ENCODE measurements at regions not wholly inside any gene's neighbourhood (a gene's known extent, or its start where the extent isn't known, plus 50 kb on each side); places are given as distances from the start of the nearest gene placed in this dataset.
"Not testable (repeated sequence)": the region's sequence is repeated elsewhere in the genome, so short reads cannot be mapped to it uniquely, and the experiment has no call there.

GRCh38 chr1:169049258-169049938 lies 57.1 kb upstream of the ATP1B1 start:
- no peak for DNase-seq (ENCODE audit: low read depth in 1 of 2, low spot score in 1 of 2)

GRCh38 chr1:169051171-169051570 lies 55.3 kb upstream of the ATP1B1 start:
- no peak for DNase-seq (ENCODE audit: low read depth in 1 of 2, low spot score in 1 of 2)

- DNase-seq (ENCODE audit: low read depth in 1 of 2, low spot score in 1 of 2): not testable (repeated sequence)
Measured at GRCh38 chr1:169052171-169052570, 54.3 kb upstream of the ATP1B1 start.

- DNase-seq (ENCODE audit: low read depth in 1 of 2, low spot score in 1 of 2): no peak
Measured at GRCh38 chr1:169052727-169053126, 53.8 kb upstream of the ATP1B1 start.

GRCh38 chr1:169053196-169053595 lies 53.3 kb upstream of the ATP1B1 start:
- no peak for DNase-seq (ENCODE audit: low read depth in 1 of 2, low spot score in 1 of 2)

All from activated T-helper 1 cell treated with anti-CD3 and anti-CD28 coated beads, Interleukin-2, amount 50 U/mL, for 16 hours (primary cell).